ENCODE measurements at regions not wholly inside any gene's neighbourhood (a gene's known extent, or its start where the extent isn't known, plus 50 kb on each side); places are given as distances from the start of the nearest gene placed in this dataset.

- 56% methylated on average over 4 of the region's 4 CpGs for WGBS
- intact Hi-C loops (cut with DNase I), result no loop called here
- peaks cover 0 to 6% (median 0%) of the 10 kb centered on the region in 4 donors for H3K27me3 ChIP-seq
- H3K27ac ChIP-seq (replicated peaks in 1 of 4), result no peak overlapping the region
- no peak overlapping the region for H3K4me3 ChIP-seq
- no peaks in the 10 kb centered on the region for H3K36me3 ChIP-seq
- DNase-seq (ENCODE audit: extremely low spot score), result peak; percentile 57
- H3K4me1 ChIP-seq, result no peaks in the 10 kb centered on the region
- H3K9me3 ChIP-seq, result no peaks in the 10 kb centered on the region
- TF ChIP-seq POLR2A (IDR thresholded peaks at IDR 0.05; ENCODE audit: low read depth) (no peak), CTCF (IDR thresholded peaks at IDR 0.05) (no peak), EP300 (IDR thresholded peaks at IDR 0.05) (no peak), POLR2AphosphoS5 (IDR thresholded peaks at IDR 0.05) (no peak)
Observed at GRCh38 chr18:5770176-5770575, 125.1 kb downstream of the TMEM200C start.

- Histone ChIP-seq H3K9me3 (no peaks in the 10 kb centered on the region), H3K4me1 (no peaks in the 10 kb centered on the region), H3K4me3 (no peak overlapping the region), H3K27ac (replicated peaks in 1 of 4) (no peak overlapping the region), H3K27me3 (peaks cover 0 to 6% (median 0%) of the 10 kb centered on the region in 4 donors), H3K36me3 (no peaks in the 10 kb centered on the region)
- intact Hi-C loops (cut with DNase I), result no loop called here
- peak; percentile 31 for DNase-seq (ENCODE audit: extremely low spot score)
- 73% methylated on average over 3 of the region's 6 CpGs for WGBS
- TF ChIP-seq POLR2AphosphoS5 (IDR thresholded peaks at IDR 0.05), result no peak
Observed at GRCh38 chr18:5768454-5768853, 126.9 kb downstream of the TMEM200C start.

GRCh38 chr18:5759194-5759593 is 136.1 kb downstream of the TMEM200C start:
- WGBS, result 30% methylated on average over 4 of the region's 4 CpGs

GRCh38 chr18:5756823-5757222 is 138.5 kb downstream of the TMEM200C start:
- 91% methylated on average over 6 of the region's 6 CpGs for WGBS
- no peak for DNase-seq (ENCODE audit: extremely low spot score)
- no peaks in the 10 kb centered on the region for H3K9me3 ChIP-seq
- TF ChIP-seq CTCF (IDR thresholded peaks at IDR 0.05) (no peak), POLR2AphosphoS5 (IDR thresholded peaks at IDR 0.05) (no peak), POLR2A (IDR thresholded peaks at IDR 0.05; ENCODE audit: low read depth) (no peak), EP300 (IDR thresholded peaks at IDR 0.05) (no peak)
- no peak overlapping the region for H3K27ac ChIP-seq (replicated peaks in 1 of 4)
- peaks cover 0 to 12% (median 0%) of the 10 kb centered on the region in 4 donors for H3K27me3 ChIP-seq
- no peaks in the 10 kb centered on the region for H3K4me1 ChIP-seq
- H3K4me3 ChIP-seq, result no peak overlapping the region
- intact Hi-C loops (cut with DNase I), result no loop called here
- H3K36me3 ChIP-seq, result no peaks in the 10 kb centered on the region

More at GRCh38 chr18:5759194-5759593, 136.1 kb downstream of the TMEM200C start:
- Histone ChIP-seq H3K4me3 (no peak overlapping the region), H3K27ac (replicated peaks in 1 of 4) (no peak overlapping the region), H3K27me3 (peaks cover 0 to 23% (median 0%) of the 10 kb centered on the region in 4 donors), H3K36me3 (no peaks in the 10 kb centered on the region), H3K9me3 (no peaks in the 10 kb centered on the region), H3K4me1 (no peaks in the 10 kb centered on the region)
- intact Hi-C loops (cut with DNase I), result no loop called here
- DNase-seq (ENCODE audit: extremely low spot score), result peak; percentile 55
- TF ChIP-seq POLR2A (IDR thresholded peaks at IDR 0.05; ENCODE audit: low read depth) (no peak), CTCF (IDR thresholded peaks at IDR 0.05) (no peak), POLR2AphosphoS5 (IDR thresholded peaks at IDR 0.05) (no peak), EP300 (IDR thresholded peaks at IDR 0.05) (no peak)

GRCh38 chr18:5747678-5748077 is 147.6 kb downstream of the TMEM200C start:
- no peaks in the 10 kb centered on the region for H3K36me3 ChIP-seq
- no peaks in the 10 kb centered on the region for H3K9me3 ChIP-seq
- no peaks in the 10 kb centered on the region for H3K27me3 ChIP-seq
- no peak for TF ChIP-seq POLR2AphosphoS5 (IDR thresholded peaks at IDR 0.05)
- no peak for TF ChIP-seq EP300 (IDR thresholded peaks at IDR 0.05)
- no peak for TF ChIP-seq CTCF (IDR thresholded peaks at IDR 0.05)
- no peak for TF ChIP-seq POLR2A (IDR thresholded peaks at IDR 0.05; ENCODE audit: low read depth)
- H3K4me3 ChIP-seq, result no peak overlapping the region
- no peak overlapping the region for H3K27ac ChIP-seq (replicated peaks in 1 of 4)
- peak; percentile 12 for DNase-seq (ENCODE audit: extremely low spot score)
- intact Hi-C loops (cut with DNase I), result no loop called here
- WGBS, result 76% methylated on average over 1 of the region's 1 CpG
- no peaks in the 10 kb centered on the region for H3K4me1 ChIP-seq

All from esophagus muscularis mucosa (tissue), 4 donors.